ENCODE measurements at regions not wholly inside any gene's neighbourhood (a gene's known extent, or its start where the extent isn't known, plus 50 kb on each side); places are given as distances from the start of the nearest gene placed in this dataset.

DNA sequence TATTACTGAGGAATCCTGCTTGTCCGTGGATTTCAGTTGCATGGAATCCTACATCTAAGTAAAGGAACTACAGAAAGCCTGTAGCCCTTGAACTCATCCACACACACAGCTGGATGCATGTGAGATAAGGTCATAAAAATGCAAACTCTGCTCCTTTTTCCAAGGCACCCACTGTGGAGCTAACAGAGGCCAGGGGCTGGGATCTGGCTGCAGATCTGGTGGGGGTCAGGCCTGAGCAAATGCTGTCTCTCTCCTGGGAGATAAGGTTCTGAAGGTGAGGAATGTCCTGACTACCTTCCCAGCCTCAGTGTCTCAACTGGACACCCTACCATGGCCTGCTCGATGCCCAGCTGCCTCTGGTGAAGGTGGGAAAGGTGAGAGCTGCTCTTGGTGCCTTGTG lies 321.5 kb downstream of the LRFN2 start:
- no peak for DNase-seq

DNA sequence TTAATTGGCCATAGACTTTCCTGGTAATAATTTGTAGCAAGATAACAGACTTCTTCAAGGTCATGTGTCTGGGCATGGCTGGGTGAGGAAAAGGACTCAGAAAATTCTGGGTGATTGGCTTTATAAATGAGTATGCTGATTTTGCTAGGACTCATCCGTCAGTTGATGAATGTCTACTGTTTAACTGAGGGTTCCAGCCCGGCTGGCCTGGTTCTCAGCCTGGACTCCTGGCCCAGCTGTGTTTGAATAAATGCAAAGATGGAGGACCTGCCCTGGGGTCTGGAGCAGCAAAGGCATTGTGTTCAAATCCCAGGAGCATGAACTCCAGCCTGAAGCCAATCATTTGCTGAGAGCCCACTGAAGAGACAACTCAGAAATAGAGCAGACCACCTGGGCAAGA lies 323.2 kb downstream of the LRFN2 start:
- no peak for DNase-seq

DNA sequence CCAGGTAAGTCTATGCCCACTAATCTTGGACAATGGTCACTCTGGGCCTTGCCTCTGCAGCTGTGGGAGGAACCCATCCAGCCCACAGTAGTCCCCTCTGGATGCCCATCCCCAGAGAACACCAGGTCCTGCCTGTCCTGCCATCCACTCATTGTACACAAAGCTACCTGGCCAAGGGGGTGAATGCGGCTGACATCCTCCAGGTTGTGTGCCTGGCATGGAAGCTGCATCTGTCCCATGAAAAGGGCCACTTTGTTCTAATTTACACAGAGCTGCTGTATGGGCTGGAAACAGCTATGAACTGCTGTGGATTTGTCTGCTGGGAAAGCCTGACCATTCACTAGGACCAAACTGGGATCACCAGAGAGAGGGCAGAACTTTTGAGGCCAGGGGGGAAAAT lies 324.8 kb downstream of the LRFN2 start:
- no peak for DNase-seq

DNA sequence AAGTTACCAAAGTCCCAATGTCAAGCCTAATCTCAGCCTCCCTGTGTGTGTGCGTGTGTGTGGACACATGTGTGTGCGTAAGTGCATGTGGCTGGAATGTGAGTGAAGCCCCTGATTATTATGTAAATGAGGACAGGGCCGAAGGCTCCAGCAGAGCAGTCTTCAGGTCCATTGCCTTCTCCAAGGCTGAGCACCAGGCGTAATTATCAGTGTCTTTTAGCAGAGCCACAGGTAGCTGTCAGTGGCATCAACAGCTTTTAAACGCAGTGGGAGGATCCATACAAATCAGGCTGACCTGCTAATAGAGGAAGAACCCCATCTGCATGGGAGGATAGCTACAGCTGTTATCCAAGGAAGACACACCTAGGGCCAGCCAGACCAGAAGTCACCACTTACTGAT lies 324.3 kb upstream of the MOCS1 start:
- DNase-seq = no peak

DNA sequence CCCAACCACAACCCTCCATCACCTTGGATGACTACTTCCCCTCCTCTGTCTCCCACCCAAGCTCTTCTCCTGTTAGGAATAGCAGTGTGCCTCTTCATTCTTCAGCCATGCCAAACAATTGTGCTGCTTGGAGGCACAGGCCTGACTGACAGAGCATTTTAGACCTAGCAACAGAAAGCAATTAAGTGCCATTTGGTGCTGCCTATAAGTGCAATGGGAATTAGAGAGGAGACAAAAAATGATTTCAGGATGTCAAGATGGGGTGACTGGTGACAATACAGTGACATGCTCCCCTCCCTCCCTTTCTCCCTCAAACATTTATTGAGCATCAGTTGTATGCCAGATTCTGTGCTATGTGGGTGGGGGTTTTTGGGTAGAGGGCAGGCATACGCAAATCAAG lies 322.6 kb upstream of the MOCS1 start:
- DNase-seq = no peak

DNA sequence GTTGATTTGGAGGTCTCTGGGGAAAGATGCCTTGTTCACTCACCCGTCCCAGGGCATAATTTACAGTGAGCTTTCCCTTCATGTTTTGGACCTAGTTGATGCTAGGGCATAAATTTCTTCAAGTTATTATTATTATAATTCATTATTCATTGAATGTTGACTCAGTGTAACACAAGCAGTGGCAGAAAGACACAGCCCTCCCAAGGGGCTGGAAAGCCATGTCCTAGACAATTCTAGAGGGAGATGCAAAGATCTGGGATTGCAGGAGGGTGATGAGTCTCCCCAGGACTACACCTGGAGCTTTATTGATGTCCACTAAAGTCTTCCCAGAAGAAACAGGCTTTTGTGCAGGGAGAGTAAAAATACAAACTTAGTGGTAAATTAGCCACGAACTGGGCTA lies 322.0 kb upstream of the MOCS1 start:
- no peak for DNase-seq

DNA sequence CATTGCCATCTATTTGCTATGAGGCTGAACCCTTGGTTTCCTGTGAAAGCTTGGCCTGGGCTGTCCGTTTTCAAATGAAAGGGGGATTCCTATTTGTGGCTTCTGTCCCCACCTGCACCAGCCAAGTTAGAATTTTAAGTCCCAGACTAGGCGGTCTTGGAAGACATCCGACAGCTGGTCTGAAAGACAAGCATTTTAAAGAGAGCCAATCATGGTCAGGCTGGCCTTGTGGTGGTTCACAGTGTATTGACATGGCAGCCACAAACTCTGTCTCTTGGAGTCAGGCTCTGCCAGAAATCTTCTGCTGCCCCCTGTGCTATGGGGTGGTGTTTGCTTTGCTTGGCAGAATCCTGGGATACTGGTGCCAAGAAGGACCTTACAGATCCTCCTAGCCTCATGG lies 319.2 kb upstream of the MOCS1 start:
- no peak for DNase-seq

DNA sequence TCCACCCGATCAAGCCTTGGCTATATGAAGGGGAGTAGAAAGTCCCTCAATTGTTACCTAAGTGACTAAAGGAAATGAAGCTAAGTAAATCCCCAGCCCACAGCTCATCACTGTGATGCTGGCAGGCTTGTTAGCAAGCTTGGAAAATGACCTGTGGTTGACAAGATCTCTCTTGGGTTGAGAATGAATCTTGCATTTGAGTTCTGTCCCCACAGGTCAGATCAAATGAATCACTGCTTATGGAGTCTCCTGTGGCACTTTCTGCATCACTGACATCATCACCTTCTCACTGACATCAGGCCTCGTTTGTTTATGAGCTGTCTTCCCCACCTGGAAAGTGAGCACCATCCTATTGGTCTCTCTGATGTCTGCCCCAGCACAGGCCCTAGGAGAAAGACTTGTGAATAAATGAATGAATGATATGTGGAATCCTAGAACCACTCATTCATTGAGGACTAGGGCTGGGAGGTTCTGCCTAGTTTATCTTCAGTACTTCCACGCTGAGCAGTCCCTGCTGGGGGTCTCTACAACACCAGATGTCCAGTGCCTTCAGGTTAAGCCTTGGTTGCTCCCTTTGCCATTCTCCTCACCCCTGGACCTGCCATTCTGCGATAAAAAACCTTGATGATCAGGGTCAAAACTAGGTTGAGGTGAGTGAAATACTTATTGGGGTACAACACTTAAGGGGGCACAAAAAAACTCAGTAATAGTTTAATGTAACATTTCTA lies 318.4 kb upstream of the MOCS1 start:
- no peak for DNase-seq

DNA sequence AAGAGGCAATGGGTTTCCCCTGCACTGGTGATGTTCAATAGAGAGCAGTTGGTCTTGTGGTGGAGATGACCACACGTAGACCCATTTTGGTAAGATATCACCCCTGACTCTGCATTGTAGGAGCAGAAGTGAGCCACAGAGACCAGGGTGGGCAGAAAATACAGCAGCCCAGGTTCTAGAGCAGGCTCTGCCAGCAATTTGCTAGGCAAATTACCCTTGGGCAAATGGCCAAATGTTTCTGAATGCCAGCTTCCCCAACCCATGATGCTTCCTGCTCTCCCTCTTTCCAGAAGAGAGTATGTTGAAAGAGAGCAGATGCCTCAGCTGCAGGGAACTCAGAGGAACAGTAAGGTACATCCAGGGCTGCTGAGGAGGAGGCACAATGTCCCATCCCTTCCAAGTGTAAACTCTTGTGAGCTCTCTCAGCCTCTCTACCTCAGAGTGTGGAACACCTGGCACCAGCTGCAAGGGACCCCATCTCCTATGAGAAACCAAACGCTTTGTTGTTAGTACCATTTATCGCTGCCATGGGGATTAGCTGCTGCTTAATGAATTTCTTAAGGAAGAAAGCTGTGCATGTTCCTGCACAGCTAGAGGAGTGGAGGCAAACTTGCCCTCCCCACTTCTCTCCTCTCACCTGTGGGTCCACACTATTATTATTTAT lies 317.5 kb upstream of the MOCS1 start:
- DNase-seq = no peak

DNA sequence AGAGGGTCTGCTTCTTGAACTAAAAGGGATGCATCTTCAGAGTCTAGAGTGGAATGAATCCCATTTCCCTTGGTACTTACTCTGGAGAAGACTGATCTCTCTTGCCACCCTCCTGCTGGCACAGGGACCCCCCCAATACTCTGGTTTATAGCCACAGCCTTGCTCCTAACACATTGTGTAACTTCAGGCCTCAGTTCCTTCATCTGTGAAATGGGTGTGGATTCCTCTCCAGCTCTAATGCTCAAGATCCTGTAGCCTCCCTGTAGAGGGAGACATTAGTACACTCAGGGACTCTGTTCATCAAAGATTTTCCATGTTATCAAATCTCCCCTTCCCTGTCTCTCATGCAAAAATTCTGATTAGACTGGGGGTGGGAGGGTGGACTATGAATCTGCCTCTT lies 315.7 kb upstream of the MOCS1 start:
- no peak for DNase-seq

DNA sequence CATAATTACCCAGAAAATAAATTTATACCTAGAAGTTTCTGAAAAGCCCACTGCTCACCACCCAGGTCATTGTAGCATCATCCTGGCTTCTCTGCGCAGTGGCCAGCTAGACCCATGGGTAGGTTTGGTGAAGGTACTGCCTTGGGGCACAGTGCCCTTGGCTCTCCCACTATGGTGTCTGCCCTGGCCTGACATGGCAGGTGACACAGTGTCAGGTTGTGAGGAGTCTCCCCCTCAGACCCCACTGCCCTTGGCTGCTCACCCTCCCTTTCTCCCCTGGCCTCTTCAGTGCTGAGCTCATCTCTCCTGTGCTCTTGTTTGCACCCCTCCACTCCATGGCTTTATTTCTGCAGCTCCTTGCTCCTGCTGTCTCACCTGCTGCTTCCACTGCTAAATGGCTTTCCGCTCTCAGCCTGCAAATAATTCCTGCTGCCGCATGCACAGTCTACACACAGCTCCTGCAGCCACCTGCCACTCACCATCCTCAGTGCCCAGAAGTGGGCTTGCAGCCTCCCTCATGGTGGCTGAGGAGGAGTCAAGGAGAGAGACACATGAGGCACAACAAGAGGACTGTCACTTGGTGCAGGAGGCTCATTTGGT lies 313.4 kb upstream of the MOCS1 start:
- no peak for DNase-seq

DNA sequence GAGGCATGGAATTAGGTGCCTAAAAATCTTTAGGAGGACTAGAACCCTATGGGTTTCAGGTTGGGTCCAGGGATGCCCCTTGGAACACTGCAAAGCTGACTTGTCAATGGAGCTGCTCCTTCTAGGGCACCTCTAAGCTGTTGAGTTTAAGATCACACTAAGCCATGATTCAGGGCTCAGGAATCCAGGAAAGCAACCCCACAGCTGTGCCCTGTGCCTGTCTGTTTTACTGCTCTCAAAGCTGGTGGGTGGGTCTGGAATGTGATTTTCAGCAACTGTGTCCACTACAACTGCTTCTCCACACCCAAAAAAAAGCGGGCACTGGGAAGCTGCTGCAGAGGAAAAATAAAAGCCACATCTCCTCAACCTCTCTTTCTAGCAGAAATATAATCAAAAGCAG lies 310.4 kb upstream of the MOCS1 start:
- DNase-seq = no peak

DNA sequence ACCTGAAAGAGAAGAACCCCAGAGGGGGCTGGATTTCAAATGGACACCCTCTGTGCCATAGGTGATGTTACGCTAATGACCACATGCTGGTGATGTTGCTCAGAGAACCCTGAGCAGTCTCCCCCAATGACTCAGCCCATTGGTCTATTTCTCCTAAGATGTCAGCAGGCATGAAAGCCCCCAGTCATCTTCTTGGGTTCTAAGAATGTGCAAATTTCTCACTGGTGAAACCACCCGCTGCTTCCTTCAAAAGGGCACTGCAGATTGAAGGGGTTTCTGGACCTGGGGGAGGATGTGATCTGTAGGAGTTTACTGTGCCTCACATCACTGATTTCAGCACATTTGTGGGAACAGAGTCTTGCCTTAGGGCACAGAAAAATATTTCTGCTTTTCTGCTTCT lies 298.4 kb upstream of the MOCS1 start:
- DNase-seq = no peak

DNA sequence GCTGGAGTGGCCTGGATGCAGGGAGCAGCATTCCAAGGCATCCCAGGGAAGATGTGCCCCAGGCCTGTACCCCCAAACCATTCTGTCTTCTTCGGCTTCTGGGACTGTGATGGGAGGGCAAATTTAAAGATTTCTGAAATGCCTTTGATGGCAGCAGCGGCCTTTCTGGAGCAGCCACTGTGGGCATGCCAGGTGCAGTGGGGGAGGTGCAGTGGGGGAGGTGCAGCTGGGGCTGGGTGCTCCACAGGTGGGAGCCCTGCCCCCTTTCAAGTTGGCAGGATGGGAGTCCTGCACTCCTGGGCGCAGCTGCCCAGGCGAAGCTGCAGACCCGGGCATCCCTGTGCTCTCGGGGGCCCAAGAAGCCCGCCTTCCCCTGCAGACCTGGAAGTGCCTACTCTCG lies 293.5 kb upstream of the MOCS1 start:
- DNase-seq = no peak

DNA sequence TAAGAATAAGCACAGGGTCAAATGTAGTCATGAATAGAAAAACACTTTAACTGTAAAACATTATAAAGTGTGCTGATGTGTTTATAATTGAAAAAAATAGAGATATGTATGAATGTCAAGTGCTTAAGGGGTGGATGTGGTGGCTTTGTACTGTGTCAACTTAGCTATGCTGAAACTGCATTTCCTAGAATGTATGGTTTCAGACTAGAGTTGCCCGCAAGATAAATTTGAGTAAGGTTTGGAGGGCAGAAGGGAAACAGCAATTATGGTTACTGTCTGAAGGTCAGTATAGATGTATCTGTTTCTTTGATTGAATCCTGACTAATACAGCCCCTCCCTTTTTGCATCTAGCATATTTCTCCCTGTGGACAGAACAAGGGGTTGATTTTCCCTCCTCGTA lies 288.1 kb upstream of the MOCS1 start:
- no peak for DNase-seq

DNA sequence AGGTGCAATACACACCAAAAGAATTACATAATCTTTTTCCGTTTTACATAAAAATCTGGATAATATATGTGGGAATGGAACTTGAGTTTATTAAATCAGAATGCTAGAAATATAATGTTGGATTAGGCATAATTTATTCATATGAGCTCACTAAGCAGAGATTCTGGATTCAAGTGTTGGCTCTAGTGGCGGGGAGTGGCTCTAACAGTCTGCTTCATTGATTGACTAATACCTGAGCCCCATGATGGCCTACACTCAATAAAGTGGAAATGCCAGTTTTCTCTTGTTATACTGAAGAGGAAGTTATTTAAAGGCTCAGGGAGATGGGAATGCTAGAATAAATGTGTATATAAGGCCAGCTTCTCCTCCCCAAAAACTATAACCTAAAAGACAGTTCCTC lies 285.5 kb upstream of the MOCS1 start:
- DNase-seq = no peak

DNA sequence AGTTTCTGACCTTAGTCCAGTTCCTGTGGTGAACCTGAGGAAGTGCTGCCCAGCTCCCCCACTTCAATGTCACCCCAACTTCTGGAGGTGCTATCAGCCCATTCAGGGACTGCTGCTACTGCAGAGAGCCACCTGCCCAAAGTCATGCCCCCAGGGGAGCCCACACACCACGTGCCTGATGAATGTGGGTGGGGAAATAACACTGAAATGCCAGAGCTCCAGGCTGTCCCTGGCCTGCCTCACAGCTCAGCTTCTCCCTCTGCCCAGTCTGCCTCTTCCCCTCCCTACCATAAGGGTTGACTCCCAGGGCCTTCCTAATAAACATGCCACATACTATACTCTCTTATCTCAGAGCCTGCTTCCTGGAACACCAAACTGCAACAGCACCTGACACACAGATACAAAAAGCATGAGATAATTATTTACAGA lies 276.4 kb upstream of the MOCS1 start:
- no peak for DNase-seq

DNA sequence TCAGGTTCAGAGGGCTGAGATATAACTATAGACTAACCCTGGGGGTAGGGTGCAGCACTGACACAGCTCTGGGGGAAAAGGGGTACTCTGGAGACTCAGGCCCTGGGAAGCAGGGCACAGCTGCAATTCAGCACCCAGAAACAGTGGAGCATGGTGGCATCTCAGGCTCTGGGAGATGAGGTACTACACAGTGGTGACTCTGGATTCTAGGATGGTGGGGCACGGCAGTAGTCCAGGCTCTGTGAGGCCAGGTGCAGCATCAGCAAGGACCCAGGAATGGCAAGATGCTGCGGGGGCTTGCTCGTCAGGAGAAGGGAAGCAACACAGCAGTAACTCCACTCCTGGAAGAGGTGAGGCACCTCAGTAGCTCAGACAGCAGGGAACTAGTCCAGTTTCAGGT lies 271.5 kb upstream of the MOCS1 start:
- no peak for DNase-seq

DNA sequence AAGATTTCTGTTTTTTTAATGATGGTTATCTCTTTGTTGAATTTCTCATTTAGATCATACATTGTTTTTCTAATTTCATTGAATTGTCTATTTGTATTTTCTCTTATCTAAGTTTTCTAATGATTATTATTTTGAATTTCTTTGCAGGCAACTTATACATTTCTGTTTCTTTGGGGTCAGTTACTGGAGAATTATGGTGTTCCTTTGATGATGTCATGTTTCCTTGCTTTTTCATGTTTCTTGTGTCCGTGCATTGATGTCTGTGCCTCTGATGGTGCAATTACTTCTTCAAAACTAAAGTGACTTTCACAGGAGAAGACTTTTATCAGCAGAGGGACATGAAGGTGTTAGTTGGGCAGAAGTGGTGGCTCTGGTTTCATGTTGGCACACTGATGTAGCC lies 270.7 kb upstream of the MOCS1 start:
- DNase-seq = no peak

DNA sequence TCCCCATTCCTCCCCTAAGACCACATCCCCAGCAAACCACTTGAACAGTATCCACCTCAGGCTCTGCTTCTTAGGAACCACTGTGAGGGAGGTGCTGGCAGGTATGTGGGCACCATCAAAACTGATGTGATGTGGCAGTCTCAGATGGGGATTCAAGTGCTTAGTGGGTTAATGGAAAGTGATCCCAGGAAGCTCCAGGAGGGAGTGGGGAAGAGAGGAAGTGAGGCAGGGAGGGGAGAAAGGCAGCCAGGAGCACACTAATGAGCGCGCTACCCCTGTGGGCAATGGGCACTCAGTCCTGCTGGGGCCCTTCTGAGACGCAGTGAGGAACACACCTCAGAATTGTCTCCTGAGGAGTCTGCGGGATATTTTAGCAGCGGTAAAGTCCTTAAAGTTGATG lies 263.1 kb upstream of the MOCS1 start:
- DNase-seq = no peak

DNA sequence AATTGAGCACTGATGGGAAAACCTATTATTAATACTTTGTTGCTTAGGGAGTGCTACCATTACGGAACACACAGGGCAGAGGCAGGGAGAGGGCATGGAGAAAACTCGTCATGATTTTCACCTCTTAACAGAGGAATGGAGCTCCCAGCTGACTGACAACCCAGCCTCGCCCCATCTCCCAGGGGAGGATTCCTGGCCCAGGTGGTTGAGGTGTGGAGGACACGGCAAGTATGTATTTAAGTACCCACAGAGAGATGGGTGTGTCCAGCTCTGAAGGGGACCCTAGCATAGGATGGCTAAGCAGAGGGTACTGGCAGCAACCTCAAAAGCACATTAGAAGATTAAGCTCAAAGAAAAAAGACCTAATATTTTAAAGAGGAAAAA lies 261.9 kb upstream of the MOCS1 start:
- DNase-seq = no peak

DNA sequence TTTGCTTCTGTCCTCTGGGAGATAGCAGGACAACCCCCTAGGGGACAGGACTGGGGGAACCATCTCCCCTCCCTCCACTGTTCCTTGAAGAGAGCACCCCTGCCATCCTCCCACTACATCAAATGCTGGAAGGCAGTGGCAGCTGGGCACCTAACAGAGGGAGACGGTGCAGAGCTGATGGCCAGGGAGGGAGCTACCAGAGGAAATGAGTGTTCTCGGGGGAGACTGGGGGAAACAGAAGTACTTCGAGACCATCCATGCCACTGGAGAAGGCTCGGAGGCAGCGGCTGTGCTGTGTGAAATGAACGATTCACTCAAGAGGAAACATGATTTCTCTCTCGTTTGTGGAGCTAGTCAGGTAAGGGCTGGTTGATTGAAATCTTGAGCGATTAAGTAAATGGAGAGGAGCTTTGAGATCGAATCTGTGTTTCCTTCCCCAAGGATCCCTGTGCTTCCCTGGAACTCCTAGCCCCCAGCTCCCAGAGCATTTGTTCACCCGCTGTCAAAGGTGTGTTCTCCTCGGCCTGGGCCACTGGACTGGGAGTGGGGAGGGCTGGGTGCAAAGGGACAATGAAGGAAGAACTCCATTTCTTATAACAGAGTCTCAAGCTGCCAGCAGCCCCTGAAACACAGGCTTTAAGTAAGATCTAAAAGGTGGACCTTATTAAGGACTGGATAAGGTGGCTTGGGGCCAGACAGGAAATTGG lies 261.3 kb upstream of the MOCS1 start:
- DNase-seq = no peak

DNA sequence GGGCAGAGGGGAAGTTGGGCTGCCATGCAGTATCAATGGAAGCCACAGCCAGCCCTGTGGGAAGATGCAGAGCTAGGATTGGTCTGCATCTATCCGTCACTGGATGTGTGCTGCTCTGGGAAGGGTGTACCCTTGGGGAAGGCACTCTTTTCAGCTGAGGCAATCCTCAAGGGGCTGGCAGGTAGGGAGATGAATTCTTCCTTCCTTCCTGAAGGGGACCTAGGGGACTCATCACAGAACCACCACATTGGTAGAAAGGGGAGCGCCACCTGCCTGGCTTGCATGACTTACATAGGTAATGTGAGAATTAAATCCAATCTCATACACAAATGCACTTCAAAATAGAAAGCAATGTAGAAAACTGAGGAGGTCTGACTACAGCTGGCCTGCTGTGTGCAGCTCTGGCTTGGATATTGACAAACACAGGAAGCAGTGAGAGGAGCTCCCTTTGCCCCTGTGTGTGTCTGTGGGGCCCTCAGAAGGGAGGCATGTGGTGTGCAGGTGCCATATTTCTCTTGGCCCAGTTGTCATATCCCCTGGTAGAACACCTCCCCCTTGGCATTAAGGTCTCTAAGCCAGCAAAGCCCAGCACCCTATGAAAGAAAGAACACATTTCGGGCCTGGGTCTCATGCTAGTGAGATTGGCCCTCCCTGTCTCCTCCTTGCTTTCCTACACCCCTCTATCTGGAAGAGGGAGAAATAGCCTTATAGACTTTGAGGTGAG lies 260.3 kb upstream of the MOCS1 start:
- DNase-seq = no peak

All from T-helper 1 cell (primary cell).